AG20443 (cell line): ENCODE measurements at regions not wholly inside any gene's neighbourhood (a gene's known extent, or its start where the extent isn't known, plus 50 kb on each side); places are given as distances from the start of the nearest gene placed in this dataset.
"Not testable (repeated sequence)": the region's sequence is repeated elsewhere in the genome, so short reads cannot be mapped to it uniquely, and the experiment has no call there.

Experiments used
- DNase-seq: peaks from one replicate; pipeline ENCODE4 v3.0.0; 2012; ENCODE audit warnings: low spot score, mixed read lengths

GRCh38 chrX:40853004-40853815, 117.9 kb upstream of the MED14 start:
- no peak for DNase-seq

DNA sequence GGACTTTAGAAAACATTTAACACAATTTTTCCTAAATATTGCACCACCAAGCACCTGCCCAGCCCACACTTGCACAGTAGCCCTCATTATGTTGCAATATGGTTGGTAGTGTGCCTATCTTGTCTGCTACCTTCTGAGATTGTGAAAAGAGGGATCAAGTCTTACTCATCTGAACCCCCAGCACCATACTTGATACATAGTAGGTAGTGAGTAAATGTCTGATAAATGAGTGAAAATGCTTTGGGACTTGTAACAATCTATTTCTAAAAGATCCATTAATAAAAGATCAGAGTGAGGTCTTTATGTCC, 118.4 kb upstream of the MED14 start:
- DNase-seq = no peak

GRCh38 chrX:40854242-40854641, 118.9 kb upstream of the MED14 start:
- no peak for DNase-seq

GRCh38 chrX:40855411-40855810, 120.1 kb upstream of the MED14 start:
- no peak for DNase-seq

GRCh38 chrX:40855932-40856515, 120.7 kb upstream of the MED14 start:
- no peak for DNase-seq

GRCh38 chrX:40861952-40862554, 126.7 kb upstream of the MED14 start:
- not testable (repeated sequence) for DNase-seq

- not testable (repeated sequence) for DNase-seq
These were observed 127.9 kb upstream of the MED14 start for GRCh38 chrX:40863260-40863659.

GRCh38 chrX:40863671-40864070, 128.3 kb upstream of the MED14 start:
- DNase-seq = no peak

- DNase-seq = peak; percentile 37
These were observed 129.6 kb upstream of the MED14 start for GRCh38 chrX:40864972-40865371.

DNA sequence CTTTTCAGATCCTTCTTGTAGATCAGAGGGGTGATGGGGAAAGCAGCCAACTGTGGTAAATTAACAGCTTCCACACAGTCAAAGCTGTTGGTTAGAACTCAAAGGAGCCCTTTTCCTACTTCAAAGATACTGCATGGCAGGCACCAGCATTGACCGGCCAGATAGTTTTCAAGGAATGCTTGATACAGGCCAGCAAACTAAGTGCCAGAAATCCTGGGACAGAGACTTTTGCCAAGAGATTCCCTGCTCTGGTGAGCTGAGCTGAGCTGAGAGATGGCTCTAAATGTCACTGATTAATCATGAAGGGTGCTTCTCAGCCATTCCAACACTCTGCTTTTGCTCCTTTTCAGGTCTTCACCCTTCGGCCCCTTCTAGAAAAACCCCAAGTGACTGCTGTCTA, 131.6 kb upstream of the MED14 start:
- DNase-seq = peak; percentile 32

DNA sequence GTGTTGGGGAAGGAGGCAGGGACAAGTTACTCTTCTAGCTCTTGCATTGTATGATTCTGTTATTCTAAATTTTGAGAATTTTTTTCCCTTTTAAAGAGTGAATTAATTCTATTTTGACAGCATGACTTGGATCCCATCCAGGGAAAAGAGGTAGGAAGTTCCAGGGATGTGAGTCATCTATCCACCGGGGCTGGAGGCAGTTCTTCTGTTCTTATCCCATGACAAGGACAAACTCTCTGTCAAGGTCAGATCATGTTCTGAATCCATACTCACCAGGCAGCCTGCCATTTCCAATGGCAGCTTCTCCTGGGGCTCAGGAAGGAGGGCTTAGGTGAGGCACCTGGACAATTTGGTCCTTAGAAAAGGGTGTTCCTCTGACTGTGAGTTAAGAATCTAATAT, 132.0 kb upstream of the MED14 start:
- DNase-seq = peak; percentile 15

GRCh38 chrX:40868868-40869267, 133.5 kb upstream of the MED14 start:
- DNase-seq = no peak

- not testable (repeated sequence) for DNase-seq
These were observed 135.6 kb upstream of the MED14 start for GRCh38 chrX:40870982-40871381.

DNA sequence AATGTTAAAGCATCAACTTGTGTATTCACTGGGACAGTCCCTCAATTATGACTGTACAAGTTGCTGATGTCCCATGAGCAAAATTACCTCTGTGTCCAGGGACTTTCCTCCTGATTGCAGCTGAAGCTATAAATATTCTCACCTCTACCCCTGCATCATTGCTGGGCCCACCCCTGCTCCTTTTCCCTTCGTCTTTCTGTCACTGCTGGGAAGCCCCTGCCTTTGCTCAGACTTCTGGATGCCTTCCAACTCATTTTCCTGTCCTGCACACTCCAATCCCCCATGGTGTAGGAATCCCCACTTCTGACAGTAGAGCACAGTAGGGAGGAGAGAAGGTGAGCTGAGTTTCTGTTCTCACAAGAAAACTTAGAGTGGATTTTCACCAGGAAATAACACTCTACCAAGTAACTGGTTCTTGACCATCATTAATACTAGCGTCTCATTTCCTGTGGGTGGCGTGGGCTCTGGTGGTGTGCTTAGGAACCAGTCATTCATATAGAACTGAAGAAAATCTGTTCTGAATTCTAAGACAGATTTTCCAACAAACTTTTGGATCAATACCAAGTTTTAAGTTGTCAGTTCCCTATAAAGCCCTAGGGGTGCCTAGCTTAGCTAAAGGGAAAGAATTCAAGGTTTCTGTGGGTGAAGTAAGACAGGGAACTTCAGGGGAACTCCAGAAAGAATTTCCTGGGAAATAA, 136.2 kb upstream of the MED14 start:
- DNase-seq = no peak

DNA sequence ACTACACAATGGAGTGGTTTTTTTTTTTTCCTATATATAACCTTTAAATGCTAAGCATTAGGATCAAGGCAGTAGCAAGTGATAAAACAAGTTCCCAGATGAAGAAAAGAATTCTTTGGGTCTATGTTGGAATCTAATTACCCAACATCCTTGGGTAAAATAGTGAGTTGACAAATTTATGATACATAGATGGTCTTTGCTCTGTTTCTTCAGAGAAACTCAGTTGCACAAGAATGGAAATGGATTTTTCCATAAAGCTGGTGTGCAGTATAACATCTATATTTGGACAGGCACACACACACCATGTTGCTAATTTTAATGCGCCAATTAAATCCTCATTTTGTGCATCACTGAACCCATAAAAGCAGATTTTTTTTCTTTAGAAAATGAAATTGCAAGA, 137.0 kb upstream of the MED14 start:
- DNase-seq = no peak

- DNase-seq = no peak
These were observed 140.1 kb upstream of the MED14 start for GRCh38 chrX:40875476-40875875.

GRCh38 chrX:40877887-40878286, 142.5 kb upstream of the MED14 start:
- no peak for DNase-seq

DNA sequence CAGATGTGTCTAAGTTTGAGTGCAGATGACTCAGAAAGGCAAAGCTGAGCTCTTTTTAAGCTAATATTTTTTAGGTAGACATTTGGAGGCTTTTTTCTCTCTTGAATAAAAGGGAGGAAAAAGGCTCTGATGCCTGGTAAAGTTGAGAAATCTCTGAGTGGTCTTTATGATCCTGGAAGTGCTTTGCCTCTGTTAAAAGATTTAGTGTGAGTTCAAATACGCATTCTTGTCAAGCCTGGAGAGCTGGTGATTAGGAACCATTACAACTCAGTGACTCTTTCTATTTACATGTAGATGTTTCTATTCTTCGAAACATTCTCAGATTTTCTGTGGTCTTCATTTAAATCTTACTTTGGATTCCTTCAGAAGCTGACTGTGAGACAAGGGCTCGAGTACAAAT, 143.4 kb upstream of the MED14 start:
- DNase-seq = no peak

- not testable (repeated sequence) for DNase-seq
These were observed 143.8 kb upstream of the MED14 start for GRCh38 chrX:40879172-40879571.

GRCh38 chrX:40880712-40881111, 145.4 kb upstream of the MED14 start:
- DNase-seq = no peak

DNA sequence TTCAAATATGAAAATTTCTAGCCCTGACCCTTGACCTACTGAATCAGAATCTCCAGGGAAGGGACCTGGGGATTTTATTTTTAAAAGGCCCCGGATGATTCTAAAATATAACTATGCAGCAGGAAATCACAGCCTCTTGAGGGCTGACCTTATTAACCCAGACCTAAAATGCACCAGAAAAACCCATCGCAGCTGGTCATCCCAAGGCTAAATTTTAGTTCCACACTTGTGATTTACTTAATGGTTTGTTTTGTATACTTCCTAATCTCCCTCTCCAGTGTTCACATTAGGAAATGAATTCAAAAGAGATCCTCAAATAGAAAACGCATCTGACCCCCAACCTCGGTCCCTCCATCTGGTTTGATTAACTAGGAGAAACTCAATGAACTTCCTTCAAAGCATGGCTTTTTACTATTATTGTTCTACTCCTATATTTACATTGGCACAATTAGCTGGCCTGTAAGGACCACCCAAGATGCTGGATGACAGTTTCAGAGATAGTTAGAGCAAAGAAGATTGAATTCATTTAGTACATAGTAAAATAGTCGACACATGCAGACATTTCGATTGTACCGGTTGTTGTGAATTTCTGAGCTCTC, 147.8 kb upstream of the MED14 start:
- DNase-seq = no peak

GRCh38 chrX:40885989-40886388, 150.6 kb upstream of the MED14 start:
- DNase-seq = no peak

GRCh38 chrX:40887476-40887875, 152.1 kb upstream of the MED14 start:
- no peak for DNase-seq
